ENCODE measurements at regions not wholly inside any gene's neighbourhood (a gene's known extent, or its start where the extent isn't known, plus 50 kb on each side); places are given as distances from the start of the nearest gene placed in this dataset.
"Not testable (repeated sequence)": the region's sequence is repeated elsewhere in the genome, so short reads cannot be mapped to it uniquely, and the experiment has no call there.

DNA sequence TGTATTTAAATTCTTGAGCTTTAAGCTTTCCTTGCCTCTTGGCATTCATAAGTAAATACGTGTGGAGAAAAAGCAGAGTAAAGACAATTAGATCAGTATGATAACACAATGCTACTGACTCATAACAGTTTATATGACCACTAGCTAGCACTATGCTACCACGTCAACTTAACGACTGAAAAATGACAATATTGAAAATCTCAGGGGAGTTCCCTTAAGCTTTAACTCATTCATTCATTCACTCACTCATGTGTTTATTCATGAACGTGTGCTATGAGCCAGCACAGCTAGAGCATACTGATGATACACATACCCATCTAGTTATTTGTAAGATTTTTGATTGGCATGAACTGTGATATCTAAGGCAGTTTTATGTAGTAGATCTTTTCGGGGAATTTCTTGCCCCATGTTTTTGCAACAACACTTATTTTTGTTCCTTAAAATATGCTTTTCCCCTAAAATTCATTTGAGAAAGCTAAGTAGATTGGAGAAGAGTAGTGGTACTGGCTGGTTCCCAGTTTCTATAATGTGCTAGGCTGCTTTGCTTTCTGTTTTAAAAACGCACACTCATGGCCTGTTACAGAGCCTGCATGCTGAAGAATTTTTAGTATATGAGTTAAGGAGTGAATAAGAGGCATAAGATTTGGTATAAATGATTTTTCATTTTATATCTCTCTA lies 57.4 kb upstream of the ACBD5 start:
- Mint-ChIP-seq H3K4me3 (no peak overlapping the region), H3K4me1 (no peaks in the 10 kb centered on the region)

DNA sequence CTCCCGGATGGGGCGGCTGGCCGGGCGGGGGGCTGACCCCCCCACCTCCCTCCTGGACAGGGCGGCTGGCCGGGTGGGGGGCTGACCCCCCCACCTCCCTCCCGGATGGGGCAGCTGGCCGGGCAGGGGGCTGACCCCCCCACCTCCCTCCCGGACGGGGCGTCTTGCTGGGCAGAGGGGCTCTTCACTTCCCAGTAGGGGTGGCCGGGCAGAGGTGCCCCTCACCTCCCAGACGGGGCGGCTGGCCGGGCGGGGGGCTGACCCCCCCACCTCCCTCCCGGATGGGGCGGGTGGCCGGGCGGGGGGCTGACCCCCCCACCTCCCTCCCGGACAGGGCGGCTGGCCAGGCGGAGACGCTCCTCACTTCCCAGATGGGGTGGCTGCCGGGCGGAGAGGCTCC lies 55.7 kb upstream of the ACBD5 start:
- H3K27me3 Mint-ChIP-seq; H3K27ac Mint-ChIP-seq; CTCF ChIA-PET; ATAC-seq (ENCODE audit: low read depth); H3K36me3 Mint-ChIP-seq (ENCODE audit: low read depth); H3K4me1 Mint-ChIP-seq; POLR2A ChIA-PET; H3K9me3 Mint-ChIP-seq; DNase-seq; H3K4me3 Mint-ChIP-seq; intact Hi-C loops (cut with micrococcal nuclease): not testable (repeated sequence)

More for the DNA sequence above, 57.4 kb upstream of the ACBD5 start:
- ATAC-seq (ENCODE audit: low read depth) (no peak), DNase-seq (no peak)
- Mint-ChIP-seq H3K9me3 (no peaks in the 10 kb centered on the region), H3K36me3 (ENCODE audit: low read depth) (no peaks in the 10 kb centered on the region), H3K27ac (no peak overlapping the region), H3K27me3 (peaks cover 7% of the 10 kb centered on the region)
- ChIA-PET CTCF (no interaction called here), POLR2A (no interaction called here)
- TF ChIP-seq, protein P1, sequence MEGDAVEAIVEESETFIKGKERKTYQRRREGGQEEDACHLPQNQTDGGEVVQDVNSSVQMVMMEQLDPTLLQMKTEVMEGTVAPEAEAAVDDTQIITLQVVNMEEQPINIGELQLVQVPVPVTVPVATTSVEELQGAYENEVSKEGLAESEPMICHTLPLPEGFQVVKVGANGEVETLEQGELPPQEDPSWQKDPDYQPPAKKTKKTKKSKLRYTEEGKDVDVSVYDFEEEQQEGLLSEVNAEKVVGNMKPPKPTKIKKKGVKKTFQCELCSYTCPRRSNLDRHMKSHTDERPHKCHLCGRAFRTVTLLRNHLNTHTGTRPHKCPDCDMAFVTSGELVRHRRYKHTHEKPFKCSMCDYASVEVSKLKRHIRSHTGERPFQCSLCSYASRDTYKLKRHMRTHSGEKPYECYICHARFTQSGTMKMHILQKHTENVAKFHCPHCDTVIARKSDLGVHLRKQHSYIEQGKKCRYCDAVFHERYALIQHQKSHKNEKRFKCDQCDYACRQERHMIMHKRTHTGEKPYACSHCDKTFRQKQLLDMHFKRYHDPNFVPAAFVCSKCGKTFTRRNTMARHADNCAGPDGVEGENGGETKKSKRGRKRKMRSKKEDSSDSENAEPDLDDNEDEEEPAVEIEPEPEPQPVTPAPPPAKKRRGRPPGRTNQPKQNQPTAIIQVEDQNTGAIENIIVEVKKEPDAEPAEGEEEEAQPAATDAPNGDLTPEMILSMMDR (IDR thresholded peaks at IDR 0.05) = no peak
- intact Hi-C loops (cut with micrococcal nuclease) = no loop called here

DNA sequence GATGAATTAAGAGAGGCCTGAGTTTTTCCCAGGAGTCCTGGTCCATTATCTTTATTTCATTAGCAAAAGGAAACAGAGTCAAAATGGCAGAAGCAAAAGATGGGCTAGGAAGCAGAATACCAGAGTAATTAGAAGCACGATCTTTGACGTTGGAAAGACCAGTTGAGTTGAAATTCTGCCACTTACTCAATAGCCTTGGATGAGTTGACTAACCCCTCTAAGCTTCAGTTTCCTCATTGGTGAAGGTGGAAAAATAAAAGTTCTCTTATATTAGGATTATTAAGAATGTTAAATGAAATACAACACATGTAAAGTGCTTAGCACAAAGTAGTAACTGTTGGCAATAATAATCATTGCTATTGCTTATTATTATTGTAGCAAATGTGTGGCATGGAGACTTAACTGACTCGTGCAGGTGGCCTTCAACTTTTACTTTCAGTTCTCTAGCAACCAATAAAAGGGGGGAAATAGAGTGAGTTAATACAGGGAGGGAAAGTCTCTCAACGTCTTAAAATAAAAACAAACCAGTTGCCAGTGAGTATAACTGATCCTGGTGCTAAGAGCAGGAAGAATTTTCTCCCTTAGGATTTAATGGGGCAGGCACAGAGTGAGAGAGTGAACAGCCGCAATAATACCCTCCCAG lies 50.8 kb upstream of the ACBD5 start:
- peak overlapping the region; percentile 68 for H3K4me3 Mint-ChIP-seq
- H3K9me3 Mint-ChIP-seq; H3K36me3 Mint-ChIP-seq (ENCODE audit: low read depth); intact Hi-C loops (cut with micrococcal nuclease); H3K27me3 Mint-ChIP-seq; DNase-seq; CTCF ChIA-PET; POLR2A ChIA-PET: not testable (repeated sequence)
- peaks cover 13% of the 10 kb centered on the region for H3K4me1 Mint-ChIP-seq
- ATAC-seq (ENCODE audit: low read depth) = peak; percentile 61
- H3K27ac Mint-ChIP-seq = peak overlapping the region; percentile 66

All from activated B cell treated with CpG ODN at 0.5 μM for 24 hours (primary cell).